Right hindlimb (tissue), 1 donor: ENCODE measurements at regions not wholly inside any gene's neighbourhood (a gene's known extent, or its start where the extent isn't known, plus 50 kb on each side); places are given as distances from the start of the nearest gene placed in this dataset.
A peak's percentile ranks its signal among the peaks of the same experiment; 100 is the strongest.
"Not testable (repeated sequence)": the region's sequence is repeated elsewhere in the genome, so short reads cannot be mapped to it uniquely, and the experiment has no call there.

ENCODE experiments used
- DNase-seq: peaks from one replicate; pipeline ENCODE4 v3.0.0-alpha.2; 2018

DNA sequence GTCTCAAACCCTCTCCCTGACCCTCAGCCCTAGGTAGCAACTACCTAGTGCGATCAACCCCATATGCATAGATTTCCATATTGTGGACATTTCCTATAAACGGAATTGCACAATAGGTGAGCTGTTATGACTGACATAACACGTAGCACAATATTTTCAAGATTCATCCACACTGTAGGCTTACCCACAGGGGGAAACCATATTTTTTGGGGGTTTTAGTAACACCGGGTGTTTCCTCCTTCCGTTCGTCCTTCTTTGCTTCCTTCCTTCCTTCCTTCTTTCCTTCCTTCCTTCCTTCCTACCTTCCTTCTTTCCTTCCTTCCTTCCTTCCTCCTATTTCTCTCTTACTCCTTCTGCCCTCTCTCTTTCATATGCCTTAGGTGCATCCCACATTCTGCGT, 524.2 kb downstream of the CWH43 start:
- DNase-seq = not testable (repeated sequence)

DNA sequence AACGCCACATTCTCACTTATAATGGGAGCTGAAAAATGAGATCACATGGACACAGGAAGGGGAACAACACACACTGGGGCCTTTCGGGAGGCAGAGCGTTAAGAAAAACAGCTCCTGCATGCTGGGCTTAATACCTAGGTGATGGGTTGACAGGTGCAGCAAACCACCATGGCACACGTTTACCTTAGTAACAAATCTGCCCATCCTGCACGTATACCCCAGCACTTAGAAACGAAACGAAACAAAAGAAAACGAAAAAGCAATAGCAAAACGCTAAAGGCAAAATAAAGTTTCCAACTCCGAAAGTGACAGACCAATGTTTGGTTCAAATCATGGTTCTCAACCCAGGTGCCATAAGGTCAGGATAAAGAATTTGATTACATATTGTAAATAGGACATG, 525.3 kb downstream of the CWH43 start:
- DNase-seq = not testable (repeated sequence)

DNA sequence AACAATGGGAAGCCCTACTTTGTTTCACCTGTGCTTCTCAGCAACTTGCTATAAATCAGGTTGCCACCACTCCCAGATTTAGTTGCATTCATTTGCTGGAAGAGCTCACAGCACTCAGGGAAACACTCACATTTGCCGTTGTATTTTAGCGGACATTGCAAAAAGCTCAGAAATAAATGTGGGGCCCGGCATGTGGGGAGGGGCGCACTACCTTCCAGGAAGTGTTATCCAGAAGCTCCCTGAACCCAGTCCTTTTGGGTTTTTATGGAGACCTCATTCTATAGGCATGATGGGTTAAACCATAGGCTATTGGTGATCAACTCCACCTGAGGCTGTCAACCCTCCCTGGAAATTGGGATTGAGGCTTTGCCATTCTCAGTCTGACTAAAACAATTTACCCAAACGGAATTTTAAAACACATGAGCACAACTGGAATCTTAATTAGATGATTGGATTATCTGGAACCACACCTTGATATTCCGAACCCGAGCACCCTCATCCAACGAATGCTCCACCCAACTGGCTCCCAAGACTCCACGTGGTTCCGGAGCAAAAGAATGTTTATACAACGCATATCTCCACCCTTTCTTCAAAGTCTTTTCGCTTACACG, 525.9 kb downstream of the CWH43 start:
- DNase-seq = not testable (repeated sequence)

DNA sequence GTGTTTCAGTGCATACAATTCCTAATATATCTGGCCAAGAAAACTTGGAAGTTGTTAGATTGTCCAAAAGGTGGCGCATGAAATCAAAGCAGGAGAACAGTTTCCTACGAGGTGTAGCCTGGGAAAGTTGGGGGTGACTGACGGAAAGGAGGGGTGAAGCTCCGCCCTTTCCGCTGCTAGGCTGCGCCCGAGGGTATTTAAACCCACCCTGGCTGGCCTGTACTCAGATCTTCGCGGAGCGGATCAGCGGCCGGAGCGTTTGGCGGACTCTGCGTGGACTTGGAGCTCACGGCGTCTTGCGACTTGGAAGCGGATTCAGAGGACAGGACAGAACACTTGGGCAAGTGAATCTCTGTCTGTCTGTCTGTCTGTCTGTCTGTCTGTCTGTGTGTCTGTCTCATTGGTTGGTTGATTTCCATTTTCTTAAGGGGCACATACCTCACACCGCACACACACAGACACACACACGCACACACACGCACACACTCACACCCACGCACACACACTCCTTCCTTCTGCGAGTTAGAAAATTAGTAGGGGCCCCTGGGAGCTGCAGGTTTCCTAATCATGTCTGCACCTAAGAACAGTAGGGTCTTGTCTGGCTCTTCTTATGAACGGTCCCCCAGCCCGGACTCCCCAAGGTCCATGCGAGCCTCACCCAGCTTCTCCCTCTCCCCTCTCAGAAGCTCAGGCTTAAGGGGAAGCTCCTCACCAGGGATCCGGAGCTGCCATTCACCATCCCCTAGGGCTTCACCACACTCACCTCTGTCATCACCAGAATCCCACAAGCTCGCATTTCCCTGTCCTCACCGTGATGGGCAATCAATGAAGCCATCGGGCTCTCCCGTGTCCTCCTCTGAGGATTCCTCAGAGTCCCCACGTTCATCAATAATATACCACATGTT, 526.8 kb downstream of the CWH43 start:
- peak; percentile 20 for DNase-seq

DNA sequence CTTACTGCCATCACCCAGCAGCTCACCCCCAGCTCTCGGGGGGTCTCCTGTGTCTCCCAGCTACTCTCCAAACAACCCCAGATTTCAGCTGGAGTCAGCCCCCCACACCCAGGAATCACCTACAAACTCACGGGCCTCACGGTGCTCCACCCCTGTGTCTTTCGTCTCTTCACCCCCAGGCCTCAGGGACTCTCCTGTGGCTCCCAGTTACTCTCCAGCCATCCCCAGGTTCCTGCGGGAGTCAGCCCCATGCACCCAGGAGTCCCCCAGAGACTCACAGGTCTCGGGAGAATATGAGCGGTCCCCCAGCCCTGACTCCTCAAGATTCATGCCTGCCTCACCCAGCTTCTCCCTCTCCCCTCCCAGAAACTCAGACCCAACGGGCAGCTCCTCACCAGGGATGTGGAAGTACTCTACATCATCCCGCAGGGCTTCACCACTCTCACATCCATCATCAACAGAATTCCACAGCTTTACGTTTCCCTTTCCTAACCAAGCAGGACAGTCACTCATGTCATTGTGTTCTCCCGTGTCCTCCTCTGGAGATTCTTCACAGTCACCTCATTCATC, 527.6 kb downstream of the CWH43 start:
- not testable (repeated sequence) for DNase-seq

DNA sequence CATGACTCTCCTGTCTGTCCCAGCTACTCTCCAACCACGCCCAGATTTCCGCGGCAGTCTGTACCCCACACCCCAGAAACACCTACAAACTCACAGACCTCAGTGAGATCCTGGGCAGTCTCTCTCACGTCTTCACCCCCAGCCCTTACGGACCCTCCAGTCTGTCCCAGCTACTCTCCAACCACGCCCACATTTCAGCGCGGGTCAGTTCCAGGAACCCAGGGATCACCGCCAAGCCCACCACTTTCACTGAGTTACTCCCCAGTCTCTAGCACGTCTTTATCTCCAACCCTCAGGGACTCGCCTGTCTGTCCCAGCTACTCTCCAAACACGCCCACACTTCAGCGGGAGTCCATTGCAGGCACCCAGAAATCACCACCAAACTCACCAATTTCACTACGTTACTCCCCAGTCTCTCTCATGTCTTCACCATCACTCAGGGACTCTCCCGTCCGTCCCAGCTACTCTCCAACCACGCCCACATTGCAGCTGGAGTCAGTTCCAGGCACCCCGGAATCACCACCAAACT, 528.2 kb downstream of the CWH43 start:
- DNase-seq = peak; percentile 25

DNA sequence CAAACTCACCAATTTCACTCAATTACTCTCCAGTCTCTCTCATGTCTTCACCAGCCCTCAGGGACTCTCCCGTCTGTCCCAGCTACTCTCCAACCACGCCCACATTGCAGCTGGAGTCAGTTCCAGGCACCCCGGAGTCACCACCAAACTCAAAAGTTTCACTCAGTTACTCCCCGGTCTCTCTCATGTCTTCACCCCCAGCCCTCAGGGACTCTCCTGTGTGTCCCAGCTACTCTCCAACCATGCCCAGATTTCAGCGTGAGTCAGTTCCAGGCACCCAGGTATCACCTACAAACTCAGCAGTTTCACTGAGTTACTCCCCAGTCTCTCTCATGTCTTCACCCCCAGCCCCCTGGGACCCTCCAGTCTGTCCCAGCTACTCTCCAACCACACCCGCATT, 528.8 kb downstream of the CWH43 start:
- not testable (repeated sequence) for DNase-seq

DNA sequence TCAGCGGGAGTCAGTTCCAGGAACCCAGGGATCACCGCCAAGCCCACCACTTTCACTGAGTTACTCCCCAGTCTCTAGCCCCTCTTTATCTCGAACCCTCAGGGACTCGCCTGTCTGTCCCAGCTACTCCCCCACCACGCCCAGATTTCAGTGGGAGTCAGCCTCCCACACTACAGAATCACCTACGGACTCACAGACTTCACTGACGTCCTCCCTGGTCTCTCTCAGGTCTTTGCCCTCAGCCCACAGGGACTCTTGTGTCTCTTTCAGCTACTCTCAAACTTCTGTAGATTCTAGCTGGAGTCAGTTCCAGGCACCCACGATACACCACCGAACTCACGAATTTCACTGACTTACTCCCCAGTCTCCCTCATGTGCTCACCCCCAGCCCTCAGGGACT, 529.2 kb downstream of the CWH43 start:
- not testable (repeated sequence) for DNase-seq

DNA sequence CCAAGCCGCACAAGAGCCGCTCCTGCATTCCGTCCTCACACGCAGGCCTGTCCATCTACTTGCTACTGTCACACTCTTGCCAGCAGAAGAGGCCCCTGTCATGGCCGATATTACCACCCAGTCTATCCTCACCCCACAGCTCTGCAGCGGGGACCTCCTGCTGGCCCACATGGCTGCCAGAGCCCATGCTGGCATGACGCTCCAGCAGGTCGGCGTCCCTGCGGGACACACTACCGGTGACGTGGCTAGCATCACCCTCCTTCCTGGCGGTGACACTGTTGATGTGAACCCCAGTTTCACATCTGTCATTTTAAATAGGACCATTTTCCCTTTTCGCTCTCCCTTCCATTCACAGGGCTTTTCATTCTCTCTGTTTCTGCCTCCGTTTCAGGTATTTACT, 530.0 kb downstream of the CWH43 start:
- not testable (repeated sequence) for DNase-seq

DNA sequence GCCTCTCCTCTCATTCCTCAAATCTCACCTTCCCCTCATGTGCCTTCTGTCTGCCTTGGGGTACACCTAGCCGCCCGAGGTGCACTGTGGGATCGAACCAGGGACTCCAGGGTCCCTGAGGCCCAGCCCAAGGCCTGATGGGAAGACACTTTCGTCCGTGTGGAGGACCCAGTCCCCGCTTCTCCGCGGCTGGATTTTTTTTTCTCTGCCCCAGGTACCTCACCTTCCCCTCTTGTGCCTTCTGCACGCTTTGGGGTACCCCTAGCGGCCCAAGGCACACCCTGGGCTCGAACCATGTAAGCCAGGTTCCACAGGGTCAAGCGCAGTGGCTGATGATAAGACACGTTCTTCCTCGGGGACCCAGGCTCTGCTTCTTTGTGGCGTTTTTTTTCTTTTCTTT, 530.7 kb downstream of the CWH43 start:
- DNase-seq = no peak

DNA sequence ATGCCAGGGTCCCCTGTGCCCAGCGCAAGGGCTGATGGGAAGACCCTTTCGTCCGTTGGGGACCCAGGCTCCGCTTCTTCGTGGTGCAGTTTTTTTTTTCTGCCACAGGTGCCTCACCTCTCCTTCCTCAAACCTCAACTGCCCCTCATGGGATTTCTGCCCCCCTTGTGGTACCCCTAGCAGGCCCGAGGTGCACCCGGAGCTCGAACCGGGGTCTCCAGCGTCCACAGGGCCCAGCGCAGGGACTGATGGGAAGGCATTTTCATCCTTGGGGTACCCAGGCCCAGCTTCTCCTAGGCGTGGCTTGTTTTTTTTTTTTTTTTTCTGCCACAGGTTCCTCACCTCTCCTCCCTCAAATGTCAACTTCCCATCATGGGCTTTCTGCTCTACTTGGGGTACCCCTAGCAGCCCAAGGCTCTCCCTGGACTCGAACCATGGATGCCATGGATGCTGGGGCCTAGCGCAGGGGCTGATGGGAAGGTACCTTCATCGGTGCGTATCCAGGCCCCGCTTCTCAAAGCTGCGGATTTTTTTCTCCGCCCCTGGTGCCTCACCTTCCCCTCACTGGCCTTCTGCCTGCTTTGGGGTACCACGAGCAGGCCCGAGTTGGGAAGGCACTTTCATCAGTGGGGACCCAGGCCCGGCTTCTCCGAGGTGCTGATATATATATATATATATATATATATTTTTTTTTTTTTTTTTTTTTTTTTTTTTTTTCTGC, 531.6 kb downstream of the CWH43 start:
- not testable (repeated sequence) for DNase-seq

DNA sequence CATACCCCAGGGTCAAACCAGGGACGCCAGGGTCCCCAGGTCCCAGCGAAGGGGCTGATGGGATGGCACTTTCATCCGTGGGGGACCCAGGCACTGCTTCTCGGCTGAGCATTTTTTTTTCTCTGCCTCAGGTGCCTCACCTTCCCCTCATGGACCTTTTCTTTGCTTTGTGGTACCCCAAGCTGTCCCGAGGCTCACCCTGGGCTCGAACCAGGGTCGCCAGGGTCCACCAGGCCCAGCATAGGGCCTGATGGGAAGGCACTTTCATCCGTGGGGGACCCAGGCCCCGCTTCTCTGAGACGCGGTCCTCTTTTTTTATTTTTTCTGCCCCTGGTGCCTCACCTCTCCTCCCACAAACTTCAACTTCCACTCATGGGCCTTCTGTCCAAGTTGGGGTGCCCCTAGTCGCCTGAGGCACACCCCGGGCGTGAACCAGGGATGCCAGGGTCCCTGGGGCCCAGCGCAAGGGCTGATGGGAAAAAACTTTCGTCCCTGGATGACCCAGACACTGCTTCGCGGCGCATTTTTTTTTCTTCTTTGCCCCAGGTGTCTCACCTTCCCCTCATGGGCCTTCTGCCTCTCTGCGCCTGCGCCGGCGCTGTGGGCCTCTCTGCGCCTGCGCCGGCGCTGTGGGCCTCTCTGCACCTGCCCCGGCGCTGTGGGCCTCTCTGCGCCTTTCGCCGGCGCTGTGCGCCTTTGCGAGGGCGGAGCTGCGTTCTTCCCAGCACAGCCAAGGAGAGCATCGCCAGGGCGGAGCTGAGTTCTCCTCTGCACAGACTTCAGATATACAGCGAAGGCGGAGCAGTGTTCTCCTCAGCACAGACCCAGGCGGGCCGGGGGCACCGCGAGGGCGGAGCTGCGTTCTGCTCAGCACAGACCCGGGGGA, 533.3 kb downstream of the CWH43 start:
- DNase-seq = not testable (repeated sequence)

DNA sequence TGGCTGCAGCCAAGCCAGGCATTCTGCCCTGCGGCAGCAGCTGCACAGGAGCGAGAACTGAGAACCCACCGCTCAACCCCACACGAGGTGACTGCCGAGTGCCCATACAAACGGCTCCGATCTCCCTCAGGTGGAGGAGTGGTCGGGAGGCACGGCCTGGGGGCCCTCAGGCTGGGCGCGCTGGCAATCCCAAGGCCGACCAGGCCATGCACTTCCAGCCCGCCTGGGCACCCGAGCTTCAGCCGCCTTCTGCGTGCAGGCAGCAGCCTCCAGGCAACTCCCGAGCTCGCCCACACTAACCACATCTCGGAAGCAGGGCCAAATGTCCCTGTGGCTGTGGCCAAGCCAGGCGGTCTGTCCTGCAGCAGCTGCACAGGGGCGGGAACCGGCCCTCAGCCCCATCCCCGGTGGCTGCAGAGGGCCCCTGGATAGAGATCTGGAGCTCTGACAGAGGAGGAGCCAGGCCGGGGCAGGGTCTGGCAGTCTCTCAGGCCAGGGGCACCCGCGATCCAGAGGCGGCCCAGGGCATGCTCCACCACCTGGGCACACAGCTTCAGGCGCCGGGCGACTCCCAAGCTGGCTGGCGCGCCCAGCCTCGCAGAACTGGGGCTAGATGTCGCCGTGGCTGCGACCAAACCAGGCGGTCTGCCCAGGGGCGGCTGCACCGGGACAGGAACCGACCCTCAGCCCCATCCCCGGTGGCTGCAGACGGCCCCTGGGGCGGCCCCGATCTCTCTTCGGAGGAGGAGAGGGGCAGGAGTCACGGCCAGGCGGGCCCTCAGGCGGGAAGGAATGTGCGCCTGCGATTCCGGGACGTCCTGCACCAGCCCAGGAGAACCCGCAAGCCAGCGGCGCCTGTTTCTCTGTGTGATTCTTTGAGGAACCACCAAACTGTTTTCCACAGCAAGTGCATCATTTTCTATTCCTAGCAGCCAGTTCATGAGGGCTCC, 538.0 kb downstream of the CWH43 start:
- not testable (repeated sequence) for DNase-seq

DNA sequence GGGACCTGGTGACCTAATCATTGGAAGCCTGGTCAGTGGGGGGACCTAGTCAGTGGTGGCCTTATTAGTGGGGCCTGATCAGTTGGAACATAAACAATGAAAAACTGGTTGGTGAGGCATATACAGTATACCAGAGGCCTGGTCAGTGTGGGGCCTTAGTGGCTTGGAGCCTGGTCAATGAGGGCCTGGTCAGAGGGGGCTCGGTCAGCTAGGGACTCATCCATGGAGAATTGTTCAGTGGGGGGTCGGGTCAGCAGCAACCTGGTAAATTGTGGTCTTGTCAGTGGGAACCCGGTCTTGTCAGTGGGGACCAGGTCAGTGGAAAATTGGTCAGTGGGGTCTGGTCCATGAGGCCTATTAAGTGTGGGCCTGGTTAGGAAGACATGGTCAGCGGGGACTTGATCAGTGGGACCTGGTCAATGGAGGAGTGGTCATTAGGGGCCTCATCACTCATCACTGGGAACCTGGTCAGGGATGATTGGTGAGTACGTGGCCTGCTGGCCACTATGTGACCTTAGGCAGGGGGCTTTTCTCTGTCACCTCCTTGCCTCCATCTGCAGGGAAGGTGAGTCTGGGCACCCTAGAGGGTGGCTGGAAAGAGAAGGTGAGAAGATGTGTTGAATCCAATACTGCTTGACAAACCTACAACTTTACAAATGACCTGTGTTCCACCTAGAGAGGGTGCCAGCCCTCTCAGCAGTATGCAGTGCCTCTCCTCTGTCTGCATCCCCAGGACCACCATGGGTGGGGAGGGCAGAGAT, 573.0 kb downstream of the CWH43 start:
- DNase-seq = not testable (repeated sequence)

DNA sequence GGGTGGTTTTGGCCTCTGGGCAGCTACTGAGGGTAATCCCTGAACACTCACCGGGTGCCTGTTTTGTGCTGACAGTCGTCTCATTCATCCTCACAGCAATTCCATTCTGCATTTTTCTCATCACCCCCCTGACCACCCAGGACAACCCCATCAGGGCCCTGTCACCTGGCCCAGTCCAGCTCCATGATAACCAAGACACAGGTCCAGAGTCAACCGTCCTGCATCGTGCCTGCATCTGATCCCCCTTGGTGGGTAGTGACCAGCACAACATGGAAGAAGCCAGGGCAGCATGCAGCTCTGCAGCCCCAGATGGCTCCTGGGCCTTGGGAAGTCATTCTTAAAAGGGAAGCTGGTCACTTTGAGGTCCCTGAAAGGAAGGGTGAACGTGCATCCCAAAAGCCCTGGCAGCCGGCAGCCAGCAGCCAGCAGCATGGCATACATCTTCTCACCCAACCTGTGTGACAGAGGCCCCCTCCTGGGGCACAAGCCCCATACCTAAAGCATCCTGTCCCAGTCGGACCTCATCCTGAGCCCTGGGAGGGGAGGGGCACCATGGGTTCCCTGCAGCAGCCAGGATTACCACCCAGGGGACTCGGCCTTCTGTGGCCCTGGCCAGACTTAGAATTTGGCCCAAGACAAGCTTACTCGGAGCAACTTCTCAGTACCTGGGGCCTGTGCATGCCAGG, 574.2 kb downstream of the CWH43 start:
- not testable (repeated sequence) for DNase-seq

DNA sequence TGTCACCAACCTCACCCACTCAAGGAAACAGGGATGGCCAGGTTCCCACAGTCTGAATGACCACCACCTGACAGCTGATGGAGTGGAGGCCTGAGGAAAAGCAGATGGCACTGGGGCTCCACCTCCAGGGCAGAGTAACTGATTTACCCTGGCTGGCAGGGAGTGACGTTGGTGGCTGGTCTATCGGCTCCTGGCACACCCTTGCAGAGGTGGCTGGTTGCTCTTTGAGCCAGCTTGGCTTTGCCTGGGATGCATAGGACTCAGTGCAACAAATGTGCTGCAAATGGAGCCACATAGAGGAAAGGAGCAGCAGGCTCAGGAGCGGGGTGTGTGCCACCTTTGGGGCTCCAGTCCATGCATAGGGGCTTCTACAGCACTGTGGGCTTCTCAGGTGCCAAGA, 574.8 kb downstream of the CWH43 start:
- DNase-seq = not testable (repeated sequence)

DNA sequence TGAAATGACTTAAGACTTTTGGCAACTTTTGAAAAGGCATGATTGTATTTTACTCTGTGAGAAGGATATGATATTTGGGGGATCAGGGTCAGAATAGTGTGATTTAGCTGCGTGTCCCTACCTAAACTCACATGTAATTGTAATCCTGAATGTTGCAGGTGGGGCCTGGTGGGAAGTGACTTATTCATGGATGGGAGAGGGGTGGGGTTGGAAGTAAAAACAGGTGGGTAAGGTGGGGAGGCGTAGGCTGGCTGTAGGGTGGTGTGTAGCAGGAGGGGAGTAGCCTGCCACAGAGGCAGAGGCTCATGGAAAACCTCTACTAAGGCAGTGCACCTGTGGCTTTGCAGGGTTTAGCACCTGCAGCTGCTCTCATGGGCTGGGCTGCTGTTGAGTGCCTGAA, 584.2 kb downstream of the CWH43 start:
- not testable (repeated sequence) for DNase-seq

DNA sequence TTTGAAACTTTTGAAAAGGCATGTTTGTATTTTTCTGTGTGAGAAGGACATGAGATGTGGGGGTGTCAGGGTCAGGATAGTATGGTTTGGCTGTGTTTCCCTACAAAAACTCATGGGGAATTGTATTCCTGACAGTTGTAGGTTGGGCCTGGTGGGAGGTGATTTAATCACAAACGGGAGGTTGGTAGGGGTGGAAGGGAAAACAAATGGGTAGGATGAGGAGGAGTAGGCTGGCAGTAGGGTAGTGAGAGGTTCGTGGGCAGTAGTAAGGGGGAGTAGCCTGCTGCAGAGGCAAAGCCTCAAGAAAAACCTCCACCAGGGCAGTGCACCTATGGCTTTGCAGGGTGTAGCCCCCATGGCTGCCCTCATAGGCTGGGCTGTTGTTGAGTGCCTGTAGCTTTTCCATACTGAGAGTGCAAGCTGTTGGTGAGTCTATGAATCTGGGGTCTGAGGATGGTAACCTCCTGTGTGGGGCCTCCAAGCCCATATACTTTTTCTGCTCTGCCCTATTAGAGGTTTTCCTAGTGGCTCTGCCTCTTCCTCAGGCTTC, 587.7 kb downstream of the CWH43 start:
- DNase-seq = peak; percentile 15

DNA sequence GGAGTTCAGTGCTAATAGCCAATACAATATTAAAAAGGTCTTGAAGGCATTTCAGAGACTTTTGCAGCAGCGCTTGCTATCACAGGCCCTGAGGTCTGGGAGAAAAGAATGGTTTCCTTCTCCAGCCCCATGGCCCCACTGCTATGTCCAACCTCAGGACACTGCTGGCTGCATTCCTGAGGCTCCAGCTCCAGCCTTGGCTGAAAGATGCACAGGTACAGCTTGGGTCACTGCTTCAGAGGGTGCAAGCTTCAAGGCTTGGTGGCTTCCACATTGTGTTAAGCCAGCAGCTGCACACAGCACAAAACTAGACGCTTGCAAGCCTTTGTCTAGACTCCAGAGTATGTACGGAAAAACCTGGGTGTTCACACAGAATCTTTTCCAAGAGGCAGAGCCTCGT, 589.2 kb downstream of the CWH43 start:
- DNase-seq = not testable (repeated sequence)
